KOPT-K1 (cell line): ENCODE measurements at regions not wholly inside any gene's neighbourhood (a gene's known extent, or its start where the extent isn't known, plus 50 kb on each side); places are given as distances from the start of the nearest gene placed in this dataset.

ENCODE experiments used
- H3K27ac ChIP-seq: fragments of 200-600 bp; sonication (generic); 2 replicates; pipeline ENCODE4 v1.5.1; 2016; ENCODE audit warnings: antibody characterized with exemption, mild to moderate bottlenecking, low read depth, low read length; ENCODE audit not compliant: poor library complexity, severe bottlenecking
- H3K36me3 ChIP-seq: fragments of 200-600 bp; sonication (generic); 2 replicates; pipeline ENCODE4 v1.5.1; 2017; ENCODE audit warnings: antibody characterized with exemption, mild to moderate bottlenecking, low read length, moderate library complexity; ENCODE audit not compliant: insufficient read depth
- H3K9me3 ChIP-seq: fragments of 200-600 bp; sonication (generic); 2 replicates; pipeline ENCODE4 v1.5.1; 2017; ENCODE audit warnings: antibody characterized with exemption, low read length, mild to moderate bottlenecking; ENCODE audit not compliant: insufficient read depth, poor library complexity, severe bottlenecking

- H3K9me3 ChIP-seq: no peaks in the 10 kb centered on the region
- no peaks in the 10 kb centered on the region for H3K36me3 ChIP-seq
- no peak overlapping the region for H3K27ac ChIP-seq
Measured at GRCh38 chr15:31792611-31793199, 237.6 kb upstream of the CHRNA7 start.

GRCh38 chr15:31799319-31799714 lies 231.0 kb upstream of the CHRNA7 start:
- Histone ChIP-seq H3K27ac (no peak overlapping the region), H3K36me3 (no peaks in the 10 kb centered on the region), H3K9me3 (no peaks in the 10 kb centered on the region)

GRCh38 chr15:31799715-31800321 lies 230.5 kb upstream of the CHRNA7 start:
- Histone ChIP-seq H3K36me3 (no peaks in the 10 kb centered on the region), H3K9me3 (no peaks in the 10 kb centered on the region), H3K27ac (no peak overlapping the region)

- Histone ChIP-seq H3K36me3 (no peaks in the 10 kb centered on the region), H3K27ac (no peak overlapping the region), H3K9me3 (no peaks in the 10 kb centered on the region)
Measured at GRCh38 chr15:31801152-31801551, 229.2 kb upstream of the CHRNA7 start.

- H3K27ac ChIP-seq: no peak overlapping the region
Measured at GRCh38 chr15:31802761-31803160, 227.6 kb upstream of the CHRNA7 start.

GRCh38 chr15:31803388-31803884 lies 226.9 kb upstream of the CHRNA7 start:
- Histone ChIP-seq H3K36me3 (no peaks in the 10 kb centered on the region), H3K27ac (no peak overlapping the region), H3K9me3 (no peaks in the 10 kb centered on the region)

More at GRCh38 chr15:31802761-31803160, 227.6 kb upstream of the CHRNA7 start:
- H3K9me3 ChIP-seq: no peaks in the 10 kb centered on the region
- H3K36me3 ChIP-seq: no peaks in the 10 kb centered on the region

- H3K27ac ChIP-seq: no peak overlapping the region
- no peaks in the 10 kb centered on the region for H3K36me3 ChIP-seq
- no peaks in the 10 kb centered on the region for H3K9me3 ChIP-seq
Measured at GRCh38 chr15:31805090-31805662, 225.1 kb upstream of the CHRNA7 start.

- H3K27ac ChIP-seq: no peak overlapping the region
- H3K9me3 ChIP-seq: no peaks in the 10 kb centered on the region
- no peaks in the 10 kb centered on the region for H3K36me3 ChIP-seq
Measured at GRCh38 chr15:31806106-31806505, 224.2 kb upstream of the CHRNA7 start.

- no peaks in the 10 kb centered on the region for H3K9me3 ChIP-seq
- H3K36me3 ChIP-seq: no peaks in the 10 kb centered on the region
- H3K27ac ChIP-seq: no peak overlapping the region
Measured at GRCh38 chr15:31811641-31812040, 218.7 kb upstream of the CHRNA7 start.

GRCh38 chr15:31814082-31814481 lies 216.2 kb upstream of the CHRNA7 start:
- Histone ChIP-seq H3K36me3 (no peaks in the 10 kb centered on the region), H3K9me3 (no peaks in the 10 kb centered on the region), H3K27ac (no peak overlapping the region)

GRCh38 chr15:31815411-31816155 lies 214.7 kb upstream of the CHRNA7 start:
- Histone ChIP-seq H3K9me3 (no peaks in the 10 kb centered on the region), H3K36me3 (no peaks in the 10 kb centered on the region), H3K27ac (no peak overlapping the region)

GRCh38 chr15:31822463-31822862 lies 207.9 kb upstream of the CHRNA7 start:
- Histone ChIP-seq H3K9me3 (no peaks in the 10 kb centered on the region), H3K27ac (no peak overlapping the region), H3K36me3 (no peaks in the 10 kb centered on the region)

GRCh38 chr15:31824024-31824423 lies 206.3 kb upstream of the CHRNA7 start:
- Histone ChIP-seq H3K9me3 (no peaks in the 10 kb centered on the region), H3K36me3 (no peaks in the 10 kb centered on the region), H3K27ac (no peak overlapping the region)

GRCh38 chr15:31828594-31828993 lies 201.7 kb upstream of the CHRNA7 start:
- H3K27ac ChIP-seq: no peak overlapping the region
- H3K9me3 ChIP-seq: no peaks in the 10 kb centered on the region
- H3K36me3 ChIP-seq: no peaks in the 10 kb centered on the region

GRCh38 chr15:31830591-31830990 lies 199.7 kb upstream of the CHRNA7 start:
- Histone ChIP-seq H3K9me3 (no peaks in the 10 kb centered on the region), H3K36me3 (no peaks in the 10 kb centered on the region), H3K27ac (no peak overlapping the region)
